IMR-90 (cell line): ENCODE measurements at regions not wholly inside any gene's neighbourhood (a gene's known extent, or its start where the extent isn't known, plus 50 kb on each side); places are given as distances from the start of the nearest gene placed in this dataset.

Experiments
- BHLHE40 ChIP-seq: fragments of 150-350 bp; IDR thresholded peaks from 2 replicates; pipeline ENCODE4 v1.6.1; 2016; ENCODE audit warnings: mild to moderate bottlenecking, low read depth, low read length
- CEBPB ChIP-seq: IDR thresholded peaks from 2 replicates; pipeline ENCODE4 v1.6.1; 2012; ENCODE audit warnings: low read depth, low read length, improper control_type of control experiment
- CHD1 ChIP-seq: IDR thresholded peaks from 2 replicates; pipeline ENCODE4 v1.6.1; 2012; ENCODE audit warnings: low read depth, low read length, improper control_type of control experiment
- CTCF ChIP-seq: conservative IDR thresholded peaks from 2 replicates; pipeline ENCODE4 v1.5.1; 2012; ENCODE audit warnings: mild to moderate bottlenecking, low read depth, low read length, improper control_type of control experiment
- ELK1 ChIP-seq: fragments of 150-350 bp; IDR thresholded peaks from 2 replicates; pipeline ENCODE4 v1.6.1; 2016; ENCODE audit warnings: low read depth, mild to moderate bottlenecking, low read length, moderate library complexity, borderline replicate concordance
- FOS ChIP-seq: fragments of 150-350 bp; IDR thresholded peaks from 2 replicates; pipeline ENCODE4 v1.6.1; 2016; ENCODE audit warnings: low read depth, low read length
- MAZ ChIP-seq: IDR thresholded peaks from 2 replicates; pipeline ENCODE4 v1.6.1; 2012; ENCODE audit warnings: low read depth, mild to moderate bottlenecking, low read length, improper control_type of control experiment, moderate library complexity, borderline replicate concordance
- MXI1 ChIP-seq: IDR thresholded peaks from 2 replicates; pipeline ENCODE4 v1.6.1; 2012; ENCODE audit warnings: low read depth, mild to moderate bottlenecking, low read length, moderate library complexity, borderline replicate concordance
- POLR2A ChIP-seq: IDR thresholded peaks from 2 replicates; pipeline ENCODE4 v1.6.1; 2012; ENCODE audit warnings: mild to moderate bottlenecking, low read depth, low read length
- RAD21 ChIP-seq: IDR thresholded peaks from 2 replicates; pipeline ENCODE4 v1.6.1; 2012; ENCODE audit warnings: low read length, improper control_type of control experiment
- RCOR1 ChIP-seq: IDR thresholded peaks from 2 replicates; pipeline ENCODE4 v1.6.1; 2012; ENCODE audit warnings: mild to moderate bottlenecking, low read length, improper control_type of control experiment; ENCODE audit not compliant: insufficient replicate concordance
- RFX5 ChIP-seq: IDR thresholded peaks from 2 replicates; pipeline ENCODE4 v1.8.0; 2012; ENCODE audit warnings: low read depth, mild to moderate bottlenecking, low read length, moderate library complexity
- SMC3 ChIP-seq: fragments of 150-350 bp; IDR thresholded peaks from 2 replicates; pipeline ENCODE4 v1.6.1; 2016; ENCODE audit warnings: low read depth, mild to moderate bottlenecking, antibody characterized with exemption, low read length, moderate library complexity
- TF ChIP-seq, protein P1 (sequence below): fragments of 150-350 bp; IDR thresholded peaks from 2 replicates; pipeline ENCODE4 v1.6.1; 2017; ENCODE audit warnings: mild to moderate bottlenecking, antibody characterized with exemption, low read length, low read depth

- no peak for TF ChIP-seq CTCF
- TF ChIP-seq POLR2A: no peak
- TF ChIP-seq RAD21: no peak
- no peak for TF ChIP-seq CHD1
- TF ChIP-seq BHLHE40: no peak
- no peak for TF ChIP-seq RCOR1
- TF ChIP-seq SMC3: no peak
- no peak for TF ChIP-seq CEBPB
- no peak for TF ChIP-seq FOS
- TF ChIP-seq MAZ: no peak
- no peak for TF ChIP-seq RFX5
- TF ChIP-seq MXI1: no peak
- TF ChIP-seq, protein P1, sequence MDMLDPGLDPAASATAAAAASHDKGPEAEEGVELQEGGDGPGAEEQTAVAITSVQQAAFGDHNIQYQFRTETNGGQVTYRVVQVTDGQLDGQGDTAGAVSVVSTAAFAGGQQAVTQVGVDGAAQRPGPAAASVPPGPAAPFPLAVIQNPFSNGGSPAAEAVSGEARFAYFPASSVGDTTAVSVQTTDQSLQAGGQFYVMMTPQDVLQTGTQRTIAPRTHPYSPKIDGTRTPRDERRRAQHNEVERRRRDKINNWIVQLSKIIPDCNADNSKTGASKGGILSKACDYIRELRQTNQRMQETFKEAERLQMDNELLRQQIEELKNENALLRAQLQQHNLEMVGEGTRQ: no peak
- TF ChIP-seq ELK1: no peak
These were observed 2535.3 kb downstream of the PCDH7 start for GRCh38 chr4:33255507-33255906.
